Choroid plexus epithelial cell (primary cell): ENCODE measurements at regions not wholly inside any gene's neighbourhood (a gene's known extent, or its start where the extent isn't known, plus 50 kb on each side); places are given as distances from the start of the nearest gene placed in this dataset.
A peak's percentile ranks its signal among the peaks of the same experiment; 100 is the strongest.

Experiments used
- DNase-seq: peaks from one replicate; pipeline ENCODE4 v3.0.0-alpha.2; 2010; ENCODE audit warnings: low read depth
- H3K4me3 ChIP-seq: 2 replicates; pipeline ENCODE4 v1.5.1; 2011; ENCODE audit warnings: low read depth, mild to moderate bottlenecking, control low read depth, low read length, moderate library complexity
- TF ChIP-seq, protein P1 (sequence below): conservative IDR thresholded peaks from 2 replicates; pipeline ENCODE4 v1.5.1; 2011; ENCODE audit warnings: low read depth, mild to moderate bottlenecking, control low read depth, inconsistent platforms, low read length, moderate library complexity

GRCh38 chr3:147615035-147615434 lies 205.9 kb downstream of the ZIC1 start:
- TF ChIP-seq, protein P1, sequence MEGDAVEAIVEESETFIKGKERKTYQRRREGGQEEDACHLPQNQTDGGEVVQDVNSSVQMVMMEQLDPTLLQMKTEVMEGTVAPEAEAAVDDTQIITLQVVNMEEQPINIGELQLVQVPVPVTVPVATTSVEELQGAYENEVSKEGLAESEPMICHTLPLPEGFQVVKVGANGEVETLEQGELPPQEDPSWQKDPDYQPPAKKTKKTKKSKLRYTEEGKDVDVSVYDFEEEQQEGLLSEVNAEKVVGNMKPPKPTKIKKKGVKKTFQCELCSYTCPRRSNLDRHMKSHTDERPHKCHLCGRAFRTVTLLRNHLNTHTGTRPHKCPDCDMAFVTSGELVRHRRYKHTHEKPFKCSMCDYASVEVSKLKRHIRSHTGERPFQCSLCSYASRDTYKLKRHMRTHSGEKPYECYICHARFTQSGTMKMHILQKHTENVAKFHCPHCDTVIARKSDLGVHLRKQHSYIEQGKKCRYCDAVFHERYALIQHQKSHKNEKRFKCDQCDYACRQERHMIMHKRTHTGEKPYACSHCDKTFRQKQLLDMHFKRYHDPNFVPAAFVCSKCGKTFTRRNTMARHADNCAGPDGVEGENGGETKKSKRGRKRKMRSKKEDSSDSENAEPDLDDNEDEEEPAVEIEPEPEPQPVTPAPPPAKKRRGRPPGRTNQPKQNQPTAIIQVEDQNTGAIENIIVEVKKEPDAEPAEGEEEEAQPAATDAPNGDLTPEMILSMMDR: no peak
- DNase-seq: no peak
- no peak overlapping the region for H3K4me3 ChIP-seq

DNA sequence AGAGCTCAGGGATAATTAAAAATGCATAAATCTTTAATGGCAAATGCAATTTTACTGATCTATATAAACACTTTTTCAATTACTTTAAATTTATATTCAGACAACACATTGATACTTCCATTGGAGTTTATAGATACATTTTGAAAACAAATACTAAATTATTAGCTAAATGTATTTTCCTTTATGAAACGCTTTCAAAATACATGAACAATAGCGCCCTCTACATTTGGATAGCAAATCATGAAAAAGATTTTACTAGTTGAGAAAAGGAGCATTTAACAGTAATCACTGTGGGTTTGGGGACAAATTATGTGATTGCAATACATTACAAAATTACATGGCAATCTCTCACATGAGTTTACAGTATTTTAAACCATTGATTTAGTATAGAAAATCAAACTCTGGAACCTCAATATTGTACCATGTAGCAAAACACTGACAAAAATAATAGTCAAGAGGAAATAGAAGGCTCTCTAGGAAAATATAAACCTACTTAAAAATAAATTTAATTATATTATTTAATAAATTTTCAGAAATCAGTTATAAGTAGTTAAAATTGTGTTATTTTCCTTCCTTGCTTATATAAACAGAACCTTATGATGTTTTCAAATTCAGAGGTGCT lies 207.9 kb downstream of the ZIC1 start:
- no peak overlapping the region for H3K4me3 ChIP-seq
- DNase-seq: peak; percentile 73
- TF ChIP-seq, protein P1: peak; percentile 57

DNA sequence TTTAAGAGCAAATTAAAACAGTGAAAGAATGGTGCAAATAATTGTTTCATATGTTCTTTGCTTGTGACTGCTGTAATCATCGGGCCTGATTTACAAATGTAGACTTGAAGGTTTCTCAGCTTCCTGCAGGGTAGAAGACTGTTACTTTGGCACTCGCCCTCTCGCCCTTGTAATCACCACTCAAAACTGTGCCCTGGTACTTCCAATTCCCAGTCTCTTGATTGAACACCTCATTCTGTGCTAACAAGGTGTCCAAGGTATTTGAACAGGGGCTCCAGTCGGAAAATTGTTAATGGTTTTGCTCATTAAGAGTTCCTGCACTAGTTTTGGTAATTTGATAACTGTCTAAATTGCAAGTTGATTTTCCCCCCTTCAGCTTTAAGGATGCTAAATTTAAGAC lies 209.5 kb downstream of the ZIC1 start:
- no peak overlapping the region for H3K4me3 ChIP-seq
- TF ChIP-seq, protein P1: no peak
- DNase-seq: no peak

DNA sequence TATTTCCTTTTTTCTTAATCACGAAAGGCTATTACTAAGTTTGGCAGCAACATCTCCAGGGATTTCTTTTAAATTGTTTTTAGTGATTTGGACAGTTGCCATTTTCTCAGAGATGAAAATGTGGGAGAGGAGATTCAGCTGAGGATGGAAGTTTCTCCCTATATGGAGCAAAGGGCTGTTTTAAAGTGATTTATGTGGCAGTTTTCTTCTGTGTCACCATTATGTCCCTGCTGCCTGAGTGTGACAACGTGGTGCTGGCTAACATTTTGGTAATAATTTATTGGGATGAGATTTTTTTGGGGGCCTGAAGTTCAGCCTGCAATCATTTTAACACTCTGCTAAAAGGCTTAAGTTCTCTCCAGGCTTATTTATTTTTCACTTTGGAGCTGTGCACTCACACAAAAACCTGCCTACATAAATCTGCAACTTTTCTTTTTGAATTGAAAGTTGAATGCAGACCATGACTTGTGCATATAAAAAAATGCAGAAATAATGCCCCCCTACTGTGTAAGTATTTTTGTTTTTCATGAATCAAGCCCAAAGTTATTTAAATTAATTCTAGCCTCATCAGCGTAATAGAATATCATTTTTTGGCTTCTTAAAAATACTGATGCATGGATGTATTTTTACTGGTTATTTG lies 210.9 kb downstream of the ZIC1 start:
- TF ChIP-seq, protein P1: no peak
- peak; percentile 45 for DNase-seq
- H3K4me3 ChIP-seq: no peak overlapping the region

DNA sequence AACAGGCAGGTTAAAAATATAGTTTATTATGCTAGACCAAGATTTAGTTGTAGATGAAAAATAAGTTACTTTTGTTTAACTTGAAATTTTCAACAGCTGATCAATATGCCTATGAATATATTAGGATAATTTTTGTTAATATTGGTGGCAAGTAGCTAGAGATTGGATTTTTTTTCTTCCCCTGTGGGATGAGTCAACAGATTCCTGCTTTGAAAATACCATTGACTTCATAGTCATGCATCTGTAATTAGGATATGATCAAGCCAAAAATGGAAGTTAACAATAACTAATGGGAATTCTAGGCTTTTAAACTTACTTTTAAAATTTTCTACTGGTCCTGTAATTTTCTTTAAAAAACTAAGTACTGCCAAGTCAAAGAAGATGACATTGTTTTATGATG lies 211.7 kb downstream of the ZIC1 start:
- TF ChIP-seq, protein P1: no peak
- DNase-seq: peak; percentile 63
- no peak overlapping the region for H3K4me3 ChIP-seq

GRCh38 chr3:147630921-147631415 lies 221.8 kb downstream of the ZIC1 start:
- TF ChIP-seq, protein P1: no peak
- no peak overlapping the region for H3K4me3 ChIP-seq
- no peak for DNase-seq

GRCh38 chr3:147640781-147641180 lies 231.6 kb downstream of the ZIC1 start:
- DNase-seq: peak; percentile 21
- TF ChIP-seq, protein P1: peak; percentile 25
- H3K4me3 ChIP-seq: no peak overlapping the region
